Lower leg skin (tissue), 3 donors: ENCODE measurements at regions not wholly inside any gene's neighbourhood (a gene's known extent, or its start where the extent isn't known, plus 50 kb on each side); places are given as distances from the start of the nearest gene placed in this dataset.

Experiments
- CTCF ChIP-seq, 3 donors: fragments of 450-650 bp; IDR thresholded peaks; one replicate each; pipeline ENCODE4 v1.5.1; 2016; ENCODE audit warnings: antibody characterized with exemption in 3 of 3, mild to moderate bottlenecking in 3 of 3, moderate library complexity in 2 of 3
- POLR2A ChIP-seq, 2 donors: fragments of 450-650 bp; IDR thresholded peaks; one replicate each; pipeline ENCODE4 v1.6.1; 2016 to 2017; ENCODE audit warnings: antibody characterized with exemption in 2 of 2, mild to moderate bottlenecking in 1 of 2, moderate library complexity in 1 of 2

GRCh38 chr1:36639461-36639860, 156.7 kb upstream of the CSF3R start:
- TF ChIP-seq CTCF (IDR thresholded peaks at IDR 0.05) (no peak), POLR2A (IDR thresholded peaks at IDR 0.05) (no peak)
